NCI-H1048 (cell line): ENCODE measurements at regions not wholly inside any gene's neighbourhood (a gene's known extent, or its start where the extent isn't known, plus 50 kb on each side); places are given as distances from the start of the nearest gene placed in this dataset.
"Not testable (repeated sequence)": the region's sequence is repeated elsewhere in the genome, so short reads cannot be mapped to it uniquely, and the experiment has no call there.

Experiments used
- DNase-seq: peaks from one replicate; lab custom pipeline; 2025; lab: John Stamatoyannopoulos, UW

GRCh38 chr4:38334791-38335190, 329.2 kb upstream of the KLF3 start:
- no peak for DNase-seq

- DNase-seq, result not testable (repeated sequence)
Observed at GRCh38 chr4:38338939-38339338, 325.1 kb upstream of the KLF3 start.

GRCh38 chr4:38343608-38344007, 320.4 kb upstream of the KLF3 start:
- no peak for DNase-seq

- DNase-seq, result no peak
Observed at GRCh38 chr4:38344929-38345328, 319.1 kb upstream of the KLF3 start.

GRCh38 chr4:38347251-38347650, 316.7 kb upstream of the KLF3 start:
- DNase-seq, result no peak

GRCh38 chr4:38354421-38354820, 309.6 kb upstream of the KLF3 start:
- no peak for DNase-seq

- DNase-seq, result no peak
Observed at GRCh38 chr4:38354872-38355271, 309.1 kb upstream of the KLF3 start.

- DNase-seq, result no peak
Observed at GRCh38 chr4:38356686-38357085, 307.3 kb upstream of the KLF3 start.

GRCh38 chr4:38357546-38357945, 306.5 kb upstream of the KLF3 start:
- DNase-seq, result no peak

- no peak for DNase-seq
Observed at GRCh38 chr4:38359113-38359512, 304.9 kb upstream of the KLF3 start.

GRCh38 chr4:38360201-38360600, 303.8 kb upstream of the KLF3 start:
- DNase-seq, result no peak

- no peak for DNase-seq
Observed at GRCh38 chr4:38364383-38364963, 299.5 kb upstream of the KLF3 start.

GRCh38 chr4:38365261-38365660, 298.7 kb upstream of the KLF3 start:
- no peak for DNase-seq

- DNase-seq, result no peak
Observed at GRCh38 chr4:38365748-38366310, 298.2 kb upstream of the KLF3 start.

- no peak for DNase-seq
Observed at GRCh38 chr4:38366456-38366855, 297.5 kb upstream of the KLF3 start.

- no peak for DNase-seq
Observed at GRCh38 chr4:38366997-38367396, 297.0 kb upstream of the KLF3 start.

- DNase-seq, result no peak
Observed at GRCh38 chr4:38367642-38368174, 296.3 kb upstream of the KLF3 start.

GRCh38 chr4:38368613-38369012, 295.4 kb upstream of the KLF3 start:
- no peak for DNase-seq

- DNase-seq, result no peak
Observed at GRCh38 chr4:38371391-38371851, 292.6 kb upstream of the KLF3 start.

GRCh38 chr4:38373375-38373774, 290.6 kb upstream of the KLF3 start:
- DNase-seq, result no peak

GRCh38 chr4:38377195-38377594, 286.8 kb upstream of the KLF3 start:
- no peak for DNase-seq

GRCh38 chr4:38378478-38378877, 285.5 kb upstream of the KLF3 start:
- no peak for DNase-seq

GRCh38 chr4:38381788-38382187, 282.2 kb upstream of the KLF3 start:
- no peak for DNase-seq

GRCh38 chr4:38382520-38382919, 281.5 kb upstream of the KLF3 start:
- no peak for DNase-seq
